ENCODE measurements at regions not wholly inside any gene's neighbourhood (a gene's known extent, or its start where the extent isn't known, plus 50 kb on each side); places are given as distances from the start of the nearest gene placed in this dataset.
"Not testable (repeated sequence)": the region's sequence is repeated elsewhere in the genome, so short reads cannot be mapped to it uniquely, and the experiment has no call there.

DNA sequence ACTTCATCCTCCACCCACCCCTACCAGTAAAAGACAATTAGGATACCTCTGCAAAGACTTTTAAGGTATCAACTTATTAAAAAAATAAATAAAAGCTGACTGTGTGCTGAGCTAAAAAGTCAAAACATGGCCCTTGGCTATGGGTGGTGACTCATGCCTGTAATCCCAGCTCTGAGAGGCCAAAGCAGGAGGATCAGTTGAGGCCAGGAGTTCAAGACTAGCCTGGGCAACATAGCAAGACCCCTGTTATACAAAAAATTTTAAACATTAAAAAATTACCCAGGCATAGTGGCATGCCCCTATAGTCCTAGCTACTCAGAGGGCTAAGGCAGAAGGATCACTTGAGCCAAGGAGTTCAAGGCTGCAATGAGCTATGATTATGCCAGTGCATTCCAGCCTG, 110.8 kb upstream of the FOXN2 start:
- no peak overlapping the region for H3K4me3 Mint-ChIP-seq
- no peaks in the 10 kb centered on the region for H3K9me3 ChIP-seq (ENCODE audit: control insufficient read depth in 2 of 2, low read length in 2 of 2)
- no peak for ATAC-seq (ENCODE audit: low read depth in 2 of 2)

DNA sequence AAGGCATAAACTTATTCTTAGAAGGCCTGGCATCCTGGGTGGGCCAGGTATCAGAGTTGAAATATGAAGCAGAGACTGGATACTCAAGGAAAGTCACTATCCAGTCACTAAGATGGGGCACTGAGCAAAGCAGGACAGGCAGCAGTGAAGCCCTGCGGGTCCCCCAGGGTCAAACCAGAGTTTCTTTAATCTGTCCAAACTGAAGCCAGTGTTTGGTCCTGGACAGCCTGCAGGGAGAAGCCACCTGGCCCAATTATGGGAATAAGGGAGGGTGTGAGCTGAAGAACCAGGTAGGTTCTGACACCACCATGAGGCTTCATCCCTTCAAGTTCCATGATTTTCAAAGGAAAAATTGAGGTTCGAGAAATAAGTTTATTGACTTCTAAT, 109.7 kb upstream of the FOXN2 start:
- Histone ChIP-seq H3K36me3 (ENCODE audit: control insufficient read depth, insufficient read depth, low read length) (no peaks in the 10 kb centered on the region), H3K9me3 (ENCODE audit: control insufficient read depth in 2 of 2, low read length in 2 of 2) (no peaks in the 10 kb centered on the region), H3K4me1 (ENCODE audit: control insufficient read depth, insufficient read depth, low read length, poor library complexity, severe bottlenecking) (no peaks in the 10 kb centered on the region), H3K27me3 (ENCODE audit: control insufficient read depth, insufficient read depth, low read length) (no peaks in the 10 kb centered on the region), H3K4me3 (ENCODE audit: low read depth, low read length) (no peak overlapping the region), H3K27ac (ENCODE audit: insufficient read depth, low read length, poor library complexity, severe bottlenecking) (no peak overlapping the region)
- peaks cover 0 to 3% (median 0%) of the 10 kb centered on the region in 7 donors for H3K9me3 Mint-ChIP-seq
- ATAC-seq (ENCODE audit: low read depth in 2 of 2) (no peak), DNase-seq (no peak)
- H3K4me3 Mint-ChIP-seq = no peak overlapping the region
- no peaks in the 10 kb centered on the region for H3K36me3 Mint-ChIP-seq
- peaks cover 3 to 14% (median 8%) of the 10 kb centered on the region in 4 donors for H3K4me1 Mint-ChIP-seq
- no peak overlapping the region for H3K27ac Mint-ChIP-seq
- no peaks in the 10 kb centered on the region for H3K27me3 Mint-ChIP-seq

More for the DNA sequence above, 110.8 kb upstream of the FOXN2 start:
- H3K9me3 Mint-ChIP-seq = peaks cover 0 to 3% (median 0%) of the 10 kb centered on the region in 7 donors
- Histone ChIP-seq H3K27ac (ENCODE audit: insufficient read depth, low read length, poor library complexity, severe bottlenecking) (no peak overlapping the region), H3K36me3 (ENCODE audit: control insufficient read depth, insufficient read depth, low read length) (no peaks in the 10 kb centered on the region), H3K4me1 (ENCODE audit: control insufficient read depth, insufficient read depth, low read length, poor library complexity, severe bottlenecking) (no peaks in the 10 kb centered on the region), H3K27me3 (ENCODE audit: control insufficient read depth, insufficient read depth, low read length) (no peaks in the 10 kb centered on the region), H3K4me3 (ENCODE audit: low read depth, low read length) (no peak overlapping the region)
- H3K4me1 Mint-ChIP-seq = peaks cover 3 to 7% (median 4%) of the 10 kb centered on the region in 4 donors
- no peak for DNase-seq
- no peak overlapping the region for H3K27ac Mint-ChIP-seq
- no peaks in the 10 kb centered on the region for H3K27me3 Mint-ChIP-seq
- H3K36me3 Mint-ChIP-seq = no peaks in the 10 kb centered on the region

DNA sequence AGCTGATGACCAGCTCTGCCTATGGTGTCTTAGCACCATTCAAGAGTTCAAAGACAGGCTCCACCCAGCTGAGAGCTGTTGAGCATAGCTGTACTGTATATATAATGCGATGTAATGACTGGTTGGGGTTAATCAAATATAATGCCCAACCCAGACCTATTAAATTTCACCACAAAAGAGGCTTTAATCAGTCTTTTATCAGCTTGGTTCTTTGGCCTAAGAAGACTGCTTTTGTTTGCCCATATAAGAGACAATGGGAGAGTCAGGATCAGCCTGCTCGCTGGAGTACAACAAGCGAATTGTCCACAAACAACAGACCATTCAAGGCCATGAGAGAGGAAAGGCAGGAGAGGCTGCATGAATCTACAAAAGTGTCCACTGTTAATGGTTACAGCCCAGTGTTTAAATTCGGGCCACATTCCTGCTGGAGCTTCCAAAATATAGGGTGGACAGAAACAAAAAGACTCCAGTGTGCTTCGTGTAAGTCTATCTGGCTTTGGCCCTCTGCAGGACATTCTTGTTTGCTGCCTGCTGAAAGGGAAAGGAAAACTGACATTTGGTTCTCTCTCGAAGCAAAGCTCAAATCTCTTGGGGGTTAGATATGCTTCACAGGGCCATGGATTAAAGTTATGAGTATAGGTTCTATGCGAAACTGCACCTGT, 109.2 kb upstream of the FOXN2 start:
- Histone ChIP-seq H3K27me3 (ENCODE audit: control insufficient read depth, insufficient read depth, low read length) (no peaks in the 10 kb centered on the region), H3K9me3 (ENCODE audit: control insufficient read depth in 2 of 2, low read length in 2 of 2) (no peaks in the 10 kb centered on the region), H3K4me3 (ENCODE audit: low read depth, low read length) (no peak overlapping the region), H3K36me3 (ENCODE audit: control insufficient read depth, insufficient read depth, low read length) (no peaks in the 10 kb centered on the region), H3K4me1 (ENCODE audit: control insufficient read depth, insufficient read depth, low read length, poor library complexity, severe bottlenecking) (no peaks in the 10 kb centered on the region), H3K27ac (ENCODE audit: insufficient read depth, low read length, poor library complexity, severe bottlenecking) (no peak overlapping the region)
- Mint-ChIP-seq H3K9me3 (peaks cover 0 to 3% (median 0%) of the 10 kb centered on the region in 7 donors), H3K4me1 (peaks cover 3 to 14% (median 9%) of the 10 kb centered on the region in 4 donors), H3K27ac (peak overlapping the region in 1 of 3 donors; percentile 7), H3K27me3 (no peaks in the 10 kb centered on the region), H3K4me3 (no peak overlapping the region), H3K36me3 (no peaks in the 10 kb centered on the region)
- DNase-seq = no peak
- no peak for ATAC-seq (ENCODE audit: low read depth in 2 of 2)

DNA sequence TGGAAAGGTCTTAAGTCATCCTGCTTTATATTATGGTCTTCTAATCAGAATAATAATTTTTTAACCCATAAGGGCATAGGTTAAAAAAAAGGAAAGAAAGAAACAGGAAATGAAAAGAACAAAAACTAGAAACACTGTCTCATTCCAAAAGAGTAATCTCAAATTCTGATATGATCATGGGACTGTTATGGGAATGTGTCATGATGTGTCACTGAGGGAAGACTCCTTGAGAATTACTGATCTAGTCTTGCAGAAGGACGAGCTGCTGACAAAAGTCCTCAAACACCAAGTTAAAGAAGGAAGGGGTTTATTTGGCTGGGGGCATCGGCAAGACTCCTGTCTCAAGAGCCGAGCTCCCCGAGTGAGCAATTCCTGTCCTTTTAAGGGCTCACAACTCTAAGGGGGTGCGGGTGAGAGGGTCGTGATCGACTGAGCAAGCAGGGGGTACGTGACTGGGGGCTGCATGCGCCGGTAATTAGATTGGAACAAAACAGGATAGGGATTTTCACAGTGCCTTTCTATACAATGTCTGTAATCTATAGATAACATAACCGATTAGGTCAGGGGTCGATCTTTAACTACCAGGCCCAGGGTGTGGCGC, 108.3 kb upstream of the FOXN2 start:
- ATAC-seq (ENCODE audit: low read depth in 2 of 2); H3K9me3 ChIP-seq (ENCODE audit: control insufficient read depth in 2 of 2, low read length in 2 of 2); H3K27me3 Mint-ChIP-seq; H3K27me3 ChIP-seq (ENCODE audit: control insufficient read depth, insufficient read depth, low read length); H3K4me3 Mint-ChIP-seq; H3K4me3 ChIP-seq (ENCODE audit: low read depth, low read length); H3K4me1 ChIP-seq (ENCODE audit: control insufficient read depth, insufficient read depth, low read length, poor library complexity, severe bottlenecking); H3K27ac ChIP-seq (ENCODE audit: insufficient read depth, low read length, poor library complexity, severe bottlenecking); H3K36me3 Mint-ChIP-seq; H3K9me3 Mint-ChIP-seq; H3K27ac Mint-ChIP-seq; H3K36me3 ChIP-seq (ENCODE audit: control insufficient read depth, insufficient read depth, low read length); DNase-seq: not testable (repeated sequence)
- H3K4me1 Mint-ChIP-seq = peaks cover 3 to 14% (median 11%) of the 10 kb centered on the region in 4 donors

DNA sequence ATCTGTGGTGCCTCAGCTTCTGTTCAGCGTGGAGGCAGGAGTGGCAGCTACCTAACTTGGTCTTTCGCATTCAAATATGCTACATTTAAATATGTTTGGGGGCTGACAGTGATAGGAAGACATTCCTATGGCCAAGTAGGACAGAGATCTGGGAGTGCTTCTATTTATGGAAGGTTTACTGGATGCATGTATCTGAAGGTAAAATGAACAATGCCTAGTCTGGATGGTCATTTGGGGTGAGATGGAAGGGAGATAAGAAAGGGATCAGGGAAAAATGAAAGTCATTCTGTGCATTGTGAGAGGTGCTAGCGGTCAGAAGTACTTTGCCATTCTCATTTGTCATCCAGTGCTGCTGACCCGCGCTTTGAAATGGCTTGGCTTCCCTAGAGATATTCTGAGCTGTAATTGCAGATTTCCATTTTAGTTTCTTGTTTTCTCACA, 107.3 kb upstream of the FOXN2 start:
- no peaks in the 10 kb centered on the region for H3K27me3 Mint-ChIP-seq
- H3K4me3 ChIP-seq (ENCODE audit: low read depth, low read length) = no peak overlapping the region
- no peaks in the 10 kb centered on the region for H3K36me3 Mint-ChIP-seq
- no peaks in the 10 kb centered on the region for H3K4me1 ChIP-seq (ENCODE audit: control insufficient read depth, insufficient read depth, low read length, poor library complexity, severe bottlenecking)
- H3K4me1 Mint-ChIP-seq = peaks cover 3 to 14% (median 12%) of the 10 kb centered on the region in 4 donors
- DNase-seq (no peak), ATAC-seq (ENCODE audit: low read depth in 2 of 2) (no peak)
- no peaks in the 10 kb centered on the region for H3K9me3 ChIP-seq (ENCODE audit: control insufficient read depth in 2 of 2, low read length in 2 of 2)
- no peaks in the 10 kb centered on the region for H3K36me3 ChIP-seq (ENCODE audit: control insufficient read depth, insufficient read depth, low read length)
- H3K27ac ChIP-seq (ENCODE audit: insufficient read depth, low read length, poor library complexity, severe bottlenecking) = no peak overlapping the region
- no peaks in the 10 kb centered on the region for H3K27me3 ChIP-seq (ENCODE audit: control insufficient read depth, insufficient read depth, low read length)
- no peak overlapping the region for H3K27ac Mint-ChIP-seq
- no peak overlapping the region for H3K4me3 Mint-ChIP-seq
- H3K9me3 Mint-ChIP-seq = peaks cover 0 to 3% (median 0%) of the 10 kb centered on the region in 7 donors

DNA sequence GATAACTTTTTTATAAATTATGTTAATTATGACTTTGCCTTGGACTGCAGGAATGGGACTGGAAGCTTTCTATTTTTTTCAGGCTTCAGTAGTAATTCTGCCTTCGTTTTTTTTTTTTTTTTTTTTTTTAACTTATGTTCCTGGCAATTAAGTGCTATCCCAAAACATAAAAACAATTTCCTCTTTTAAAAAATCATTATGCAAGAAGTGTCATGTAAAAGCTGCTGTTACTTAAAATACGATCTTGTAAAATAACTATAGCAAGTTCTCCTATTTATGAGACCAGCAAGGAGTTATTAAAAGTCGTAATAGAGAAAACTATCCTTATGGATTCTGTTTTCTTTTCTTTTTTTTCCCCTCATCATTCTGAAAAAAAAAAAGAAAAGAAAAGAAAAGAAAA, 106.6 kb upstream of the FOXN2 start:
- Histone ChIP-seq H3K4me3 (ENCODE audit: low read depth, low read length) (no peak overlapping the region), H3K27me3 (ENCODE audit: control insufficient read depth, insufficient read depth, low read length) (no peaks in the 10 kb centered on the region), H3K27ac (ENCODE audit: insufficient read depth, low read length, poor library complexity, severe bottlenecking) (no peak overlapping the region), H3K9me3 (ENCODE audit: control insufficient read depth in 2 of 2, low read length in 2 of 2) (no peaks in the 10 kb centered on the region), H3K4me1 (ENCODE audit: control insufficient read depth, insufficient read depth, low read length, poor library complexity, severe bottlenecking) (no peaks in the 10 kb centered on the region), H3K36me3 (ENCODE audit: control insufficient read depth, insufficient read depth, low read length) (no peaks in the 10 kb centered on the region)
- H3K36me3 Mint-ChIP-seq = peaks cover under 1% of the 10 kb centered on the region
- no peak overlapping the region for H3K27ac Mint-ChIP-seq
- H3K9me3 Mint-ChIP-seq = peaks cover 0 to 3% (median 0%) of the 10 kb centered on the region in 7 donors
- DNase-seq (no peak), ATAC-seq (ENCODE audit: low read depth in 2 of 2) (no peak)
- no peak overlapping the region for H3K4me3 Mint-ChIP-seq
- H3K4me1 Mint-ChIP-seq = peaks cover 3 to 17% (median 13%) of the 10 kb centered on the region in 4 donors
- no peaks in the 10 kb centered on the region for H3K27me3 Mint-ChIP-seq

DNA sequence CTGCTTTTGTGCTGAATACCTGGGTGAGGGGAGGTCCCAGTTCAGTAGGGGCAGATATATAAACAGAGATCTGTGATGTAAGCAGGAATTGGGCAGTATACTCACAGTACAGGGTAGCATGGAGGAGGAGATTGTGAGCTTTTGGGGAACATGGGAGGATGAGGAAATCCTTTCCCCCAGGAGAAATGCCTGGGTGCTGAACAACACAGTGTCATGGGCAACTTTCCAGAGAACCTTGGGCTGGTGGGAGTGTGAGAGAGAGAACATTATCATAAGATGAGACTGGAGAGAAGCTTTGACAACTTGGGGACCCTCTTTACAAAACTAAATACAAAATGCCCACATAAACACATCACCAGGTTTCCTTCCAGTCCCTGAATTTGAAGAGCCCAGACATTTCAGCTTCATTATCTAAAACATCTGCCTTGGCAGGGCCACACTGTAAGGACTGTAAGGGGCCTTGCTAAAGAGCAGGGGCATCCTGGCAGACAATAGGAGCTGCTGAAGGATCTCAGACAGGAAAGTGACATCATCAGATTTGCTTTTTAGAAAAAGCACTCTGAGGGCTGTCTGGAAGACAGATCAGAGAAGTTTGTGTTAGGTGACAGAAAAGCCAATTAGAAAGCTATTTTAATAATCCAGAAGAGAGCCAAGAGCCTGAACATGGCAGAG, 105.1 kb upstream of the FOXN2 start:
- Histone ChIP-seq H3K9me3 (ENCODE audit: control insufficient read depth in 2 of 2, low read length in 2 of 2) (no peaks in the 10 kb centered on the region), H3K4me3 (ENCODE audit: low read depth, low read length) (no peak overlapping the region), H3K27me3 (ENCODE audit: control insufficient read depth, insufficient read depth, low read length) (no peaks in the 10 kb centered on the region), H3K36me3 (ENCODE audit: control insufficient read depth, insufficient read depth, low read length) (no peaks in the 10 kb centered on the region), H3K4me1 (ENCODE audit: control insufficient read depth, insufficient read depth, low read length, poor library complexity, severe bottlenecking) (no peaks in the 10 kb centered on the region), H3K27ac (ENCODE audit: insufficient read depth, low read length, poor library complexity, severe bottlenecking) (no peak overlapping the region)
- H3K9me3 Mint-ChIP-seq = peaks cover 0 to 3% (median 0%) of the 10 kb centered on the region in 7 donors
- no peaks in the 10 kb centered on the region for H3K27me3 Mint-ChIP-seq
- H3K4me3 Mint-ChIP-seq = no peak overlapping the region
- peak overlapping the region in 2 of 3 donors; percentile 55 to 68 for H3K27ac Mint-ChIP-seq
- DNase-seq (no peak), ATAC-seq (ENCODE audit: low read depth in 2 of 2) (no peak)
- peaks cover 5% of the 10 kb centered on the region for H3K36me3 Mint-ChIP-seq
- peaks cover 4 to 17% (median 13%) of the 10 kb centered on the region in 4 donors for H3K4me1 Mint-ChIP-seq
